A549 (cell line): ENCODE measurements at regions not wholly inside any gene's neighbourhood (a gene's known extent, or its start where the extent isn't known, plus 50 kb on each side); places are given as distances from the start of the nearest gene placed in this dataset.

Source experiments
- ATAC-seq, 2 experiments: fragments of 200-7000 bp in 1 of 2; fragments of >200 bp in 1 of 2; cut with Nextera tagmentation in 1 of 2; cut with Tn5 transposase in 1 of 2; 3 replicates each; pipeline versions ENCODE4 v1.8.0 to v1.9.1; 2018 to 2020; ENCODE audit warnings: mild to moderate bottlenecking in 1 of 2, moderate library complexity in 1 of 2
- CTCF ChIA-PET: fragments of 300-600 bp; sonication (Branson Sonifier 250); formaldehyde crosslinking; extraction: SDS; loops from one replicate; lab custom pipeline; 2021; ENCODE audit warnings: antibody characterized with exemption, inconsistent platforms; lab: Yijun Ruan, JAX
- POLR2A ChIA-PET: fragments of 350-600 bp; formaldehyde crosslinking; extraction: SDS; loops from one replicate; lab custom pipeline; 2021; ENCODE audit warnings: antibody characterized with exemption, inconsistent platforms; lab: Yijun Ruan, JAX
- DNase-seq, 2 experiments: peaks; one replicate each; pipeline versions ENCODE4 v3.0.0 to v3.0.0-alpha.2; 2011 to 2016; ENCODE audit warnings: low read depth in 1 of 2, low spot score in 1 of 2
- FAIRE-seq: peaks from 2 replicates; lab custom pipeline; 2011; peaks lifted over from hg19 to GRCh38; lab: Jason Lieb, UNC
- H3K27ac ChIP-seq, 2 experiments: fragments of >200 bp; sonication (Bioruptor Twin); formaldehyde crosslinking; 3 replicates each; pipeline ENCODE4 v1.5.1; 2016 to 2017
- H3K4me1 ChIP-seq: fragments of >200 bp; sonication (Bioruptor Twin); formaldehyde crosslinking; 3 replicates; pipeline ENCODE4 v1.6.1; 2016
- H3K4me2 ChIP-seq: fragments of >200 bp; sonication (Bioruptor Twin); formaldehyde crosslinking; 3 replicates; pipeline ENCODE4 v1.6.1; 2016
- H3K4me3 ChIP-seq: fragments of >200 bp; sonication (Bioruptor Twin); formaldehyde crosslinking; 3 replicates; pipeline ENCODE4 v1.5.1; 2016
- H3K9me3 ChIP-seq: fragments of >200 bp; sonication (Bioruptor Twin); formaldehyde crosslinking; 3 replicates; pipeline ENCODE4 v1.6.1; 2016
- ATOH8 ChIP-seq: fragments of 250-450 bp; sonication (Bioruptor Pico); IDR thresholded peaks from 2 replicates; pipeline ENCODE4 v1.5.0; 2020; ENCODE audit warnings: low read depth, mild to moderate bottlenecking, moderate library complexity
- BCL3 ChIP-seq: fragments of >200 bp; sonication (Bioruptor Twin); formaldehyde crosslinking; IDR thresholded peaks from 3 replicates; pipeline ENCODE4 v1.6.1; 2016
- BHLHE40 ChIP-seq: IDR thresholded peaks from 2 replicates; pipeline ENCODE4 v1.6.1; 2012; ENCODE audit warnings: low read depth, low read length, inconsistent platforms
- CBX2 ChIP-seq: fragments of 200-600 bp; sonication (generic); IDR thresholded peaks from 2 replicates; pipeline ENCODE4 v1.6.1; 2016; ENCODE audit warnings: low read depth, mild to moderate bottlenecking, borderline replicate concordance
- CBX8 ChIP-seq: fragments of 200-600 bp; sonication (generic); IDR thresholded peaks from 2 replicates; pipeline ENCODE4 v1.6.1; 2016
- CHD2 ChIP-seq: fragments of 150-350 bp; IDR thresholded peaks from 2 replicates; pipeline ENCODE4 v1.6.1; 2014; ENCODE audit warnings: low read length; ENCODE audit not compliant: partially characterized antibody
- E2F6 ChIP-seq: IDR thresholded peaks from 2 replicates; pipeline ENCODE4 v1.6.1; 2012; ENCODE audit warnings: low read depth, borderline replicate concordance
- EHF ChIP-seq: fragments of 250-450 bp; sonication (Bioruptor Pico); IDR thresholded peaks from 2 replicates; pipeline ENCODE4 v1.5.0; 2020; ENCODE audit warnings: mild to moderate bottlenecking
- EP300 ChIP-seq, 2 experiments: fragments of >200 bp; sonication (Bioruptor Twin); formaldehyde crosslinking; IDR thresholded peaks; 2 replicates in 1 of 2; 3 replicates in 1 of 2; pipeline ENCODE4 v1.6.1; 2016 to 2017
- FOSL2 ChIP-seq, 2 experiments: fragments of 450-650 bp in 1 of 2; fragments of >200 bp in 1 of 2; sonication (Bioruptor Twin) in 1 of 2; formaldehyde crosslinking; IDR thresholded peaks; 2 replicates each; pipeline versions ENCODE4 v1.5.0 to v1.6.1; 2016 to 2020; ENCODE audit warnings: mild to moderate bottlenecking in 1 of 2, moderate library complexity in 1 of 2
- FOXS1 ChIP-seq: fragments of 250-450 bp; sonication (Bioruptor Pico); IDR thresholded peaks from 2 replicates; pipeline ENCODE4 v1.5.0; 2020; ENCODE audit warnings: mild to moderate bottlenecking, moderate library complexity
- HOXA7 ChIP-seq: fragments of 250-450 bp; sonication (Bioruptor Pico); IDR thresholded peaks from 2 replicates; pipeline ENCODE4 v1.5.0; 2020; ENCODE audit warnings: mild to moderate bottlenecking, moderate library complexity
- JUN ChIP-seq, 2 experiments: fragments of >200 bp; sonication (Bioruptor Twin); formaldehyde crosslinking; IDR thresholded peaks; 2 replicates in 1 of 2; 3 replicates in 1 of 2; pipeline ENCODE4 v1.6.1; 2016 to 2017
- KDM5A ChIP-seq: fragments of 200-600 bp; sonication (generic); IDR thresholded peaks from 2 replicates; pipeline ENCODE4 v1.6.1; 2016; ENCODE audit warnings: antibody characterized with exemption, mild to moderate bottlenecking
- MAFK ChIP-seq: fragments of 450-650 bp; IDR thresholded peaks from 2 replicates; pipeline ENCODE4 v1.6.1; 2014; ENCODE audit not compliant: partially characterized antibody
- MYC ChIP-seq: IDR thresholded peaks from 2 replicates; pipeline ENCODE4 v1.6.1; 2012; ENCODE audit warnings: mild to moderate bottlenecking, inconsistent platforms, low read length, improper control_type of control experiment, borderline replicate concordance
- NFE2L2 ChIP-seq: fragments of 150-350 bp; conservative IDR thresholded peaks from 2 replicates; pipeline ENCODE4 v1.6.1; 2014; ENCODE audit warnings: low read length
- NPAS2 ChIP-seq: fragments of 250-450 bp; sonication (Bioruptor Pico); IDR thresholded peaks from 2 replicates; pipeline ENCODE4 v1.8.0; 2022; ENCODE audit warnings: mild to moderate bottlenecking, moderate library complexity, borderline replicate concordance
- NR3C1 ChIP-seq: fragments of >200 bp; sonication (Bioruptor Twin); formaldehyde crosslinking; IDR thresholded peaks from 3 replicates; pipeline ENCODE4 v1.6.1; 2017
- POLR2A ChIP-seq: IDR thresholded peaks from 2 replicates; pipeline ENCODE4 v1.6.1; 2012; ENCODE audit warnings: mild to moderate bottlenecking, low read length
- POLR2AphosphoS2 ChIP-seq: conservative IDR thresholded peaks from 2 replicates; pipeline ENCODE4 v1.6.1; 2012; ENCODE audit warnings: low read length, improper control_type of control experiment, inconsistent platforms
- RAD21 ChIP-seq, 2 experiments: fragments of >200 bp in 1 of 2; sonication (Bioruptor Twin) in 1 of 2; formaldehyde crosslinking in 1 of 2; IDR thresholded peaks in 1 of 2; conservative IDR thresholded peaks in 1 of 2; 2 replicates in 1 of 2; 3 replicates in 1 of 2; pipeline ENCODE4 v1.6.1; 2012 to 2018; ENCODE audit warnings: inconsistent platforms in 1 of 2
- RFX5 ChIP-seq: fragments of 450-650 bp; IDR thresholded peaks from 2 replicates; pipeline ENCODE4 v1.7.1; 2014; ENCODE audit warnings: antibody characterized with exemption, mild to moderate bottlenecking, moderate library complexity
- RNF2 ChIP-seq: fragments of 200-600 bp; sonication (generic); IDR thresholded peaks from 2 replicates; pipeline ENCODE4 v1.6.1; 2016; ENCODE audit warnings: low read depth, mild to moderate bottlenecking, antibody characterized with exemption, moderate library complexity, borderline replicate concordance
- SMC3 ChIP-seq: fragments of >200 bp; sonication (Bioruptor Twin); formaldehyde crosslinking; IDR thresholded peaks from 3 replicates; pipeline ENCODE4 v1.6.1; 2018; ENCODE audit warnings: inconsistent platforms
- SREBF2 ChIP-seq: fragments of 450-650 bp; IDR thresholded peaks from 2 replicates; pipeline ENCODE4 v1.6.1; 2014; ENCODE audit warnings: mild to moderate bottlenecking, moderate library complexity
- ZC3H11A ChIP-seq: fragments of 450-650 bp; IDR thresholded peaks from 2 replicates; pipeline ENCODE4 v1.6.1; 2014; ENCODE audit warnings: antibody characterized with exemption, mild to moderate bottlenecking
- ZFP36 ChIP-seq: fragments of 450-650 bp; IDR thresholded peaks from 2 replicates; pipeline ENCODE4 v1.6.1; 2014; ENCODE audit warnings: borderline replicate concordance; ENCODE audit not compliant: partially characterized antibody
- ZNF302 ChIP-seq: fragments of 250-450 bp; sonication (Bioruptor Pico); IDR thresholded peaks from 2 replicates; pipeline ENCODE4 v1.9.0; 2021; ENCODE audit warnings: inconsistent platforms, mild to moderate bottlenecking, moderate library complexity
- WGBS: methylation state at CpG from one replicate; pipeline ENCODE4 v1.1.6; 2017; ENCODE audit errors: missing lambda C conversion rate; 5-methylcytosine and 5-hydroxymethylcytosine counted together
- TF ChIP-seq, protein P1 (sequence below): fragments of 450-650 bp; IDR thresholded peaks from 2 replicates; pipeline ENCODE4 v1.6.1; 2014; ENCODE audit warnings: antibody characterized with exemption
- TF ChIP-seq, protein P2 (sequence below): fragments of >200 bp; sonication (Bioruptor Twin); formaldehyde crosslinking; IDR thresholded peaks from 2 replicates; pipeline ENCODE4 v1.6.1; 2016
- TF ChIP-seq, protein P3 (sequence below): fragments of 250-450 bp; sonication (Bioruptor Pico); IDR thresholded peaks from 2 replicates; pipeline ENCODE4 v1.5.0; 2021; ENCODE audit warnings: mild to moderate bottlenecking, moderate library complexity, borderline replicate concordance

GRCh38 chr12:41959271-41959670 lies 185.4 kb downstream of the GXYLT1 start:
- ChIA-PET CTCF (no interaction called here), POLR2A (no interaction called here)
- Histone ChIP-seq H3K4me2 (no peak overlapping the region), H3K4me1 (no peaks in the 10 kb centered on the region), H3K4me3 (no peak overlapping the region)
- FAIRE-seq, result no peak
- WGBS, result 50% methylated on average over 2 of the region's 2 CpGs
- DNase-seq, result no peak
- TF ChIP-seq ZNF302 (CRISPR knock-in tag) (no peak), CBX8 (no peak), NFE2L2 (no peak), BHLHE40 (no peak), FOXS1 (no peak), RFX5 (no peak), HOXA7 (CRISPR knock-in tag) (no peak), POLR2AphosphoS2 (no peak), CBX2 (no peak)
- TF ChIP-seq, all 56 proteins: peak for 0
- no peak for ATAC-seq
- Histone ChIP-seq H3K27ac (no peak overlapping the region), H3K9me3 (no peaks in the 10 kb centered on the region)

DNA sequence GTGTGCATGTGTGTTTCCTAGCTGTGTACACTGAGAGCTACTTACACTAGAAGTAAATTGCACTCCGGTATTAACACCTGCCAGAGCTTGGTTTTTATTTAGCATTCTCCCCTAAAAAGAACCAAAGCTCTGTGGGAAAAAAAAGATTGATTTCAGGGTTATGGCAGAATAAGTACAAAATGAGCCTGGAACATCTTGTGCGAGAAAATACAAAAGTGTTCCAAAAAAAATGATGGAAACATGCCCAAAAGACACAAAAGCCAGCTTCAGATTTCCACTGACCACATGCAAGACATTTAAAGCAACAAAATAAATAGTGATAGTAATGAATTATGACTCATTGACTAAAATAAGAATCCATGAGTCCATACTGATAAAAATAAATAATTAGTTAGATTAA lies 188.3 kb downstream of the GXYLT1 start:
- DNase-seq, result no peak
- Histone ChIP-seq H3K4me3 (no peak overlapping the region), H3K4me1 (no peaks in the 10 kb centered on the region), H3K4me2 (no peak overlapping the region), H3K27ac (no peak overlapping the region), H3K9me3 (no peaks in the 10 kb centered on the region)
- no peak for TF ChIP-seq FOSL2 (IDR thresholded peaks at IDR 0.05)
- no peak for TF ChIP-seq FOSL2 (CRISPR knock-in tag; IDR thresholded peaks at IDR 0.05)
- no peak for TF ChIP-seq JUN (IDR thresholded peaks at IDR 0.05)
- TF ChIP-seq MYC, result no peak
- TF ChIP-seq NPAS2 (CRISPR knock-in tag), result no peak
- no peak for TF ChIP-seq BHLHE40
- no peak for TF ChIP-seq POLR2A
- TF ChIP-seq RFX5, result no peak
- TF ChIP-seq RNF2, result no peak
- TF ChIP-seq ZC3H11A, result no peak
- no peak for TF ChIP-seq KDM5A
- TF ChIP-seq NFE2L2, result no peak
- TF ChIP-seq ATOH8 (CRISPR knock-in tag), result no peak
- no peak for TF ChIP-seq ZFP36
- TF ChIP-seq BCL3, result no peak
- 58% methylated on average over 2 of the region's 2 CpGs for WGBS
- ATAC-seq, result no peak
- ChIA-PET POLR2A (no interaction called here), CTCF (no interaction called here)
- no peak for FAIRE-seq

DNA sequence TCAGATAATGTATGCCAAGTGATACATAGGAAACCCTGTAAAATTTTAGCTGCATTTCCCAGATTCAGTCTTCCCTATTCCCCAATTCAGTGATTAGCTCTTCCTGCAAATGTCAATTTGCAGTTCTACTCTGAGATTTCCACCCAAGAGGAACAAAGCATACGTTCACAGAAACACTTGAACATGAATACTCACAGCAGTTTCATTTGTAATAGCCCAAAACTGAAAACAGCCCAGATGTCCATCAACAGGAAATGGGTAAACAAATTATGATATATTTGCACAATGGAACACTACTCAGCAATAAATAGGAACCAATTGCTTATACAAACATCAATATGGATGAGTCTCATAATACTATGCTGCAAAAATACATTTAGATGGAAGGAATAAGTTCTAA lies 194.2 kb downstream of the GXYLT1 start:
- no peak for FAIRE-seq
- ChIA-PET POLR2A (no interaction called here), CTCF (no interaction called here)
- Histone ChIP-seq H3K4me1 (no peaks in the 10 kb centered on the region), H3K9me3 (peaks cover 12% of the 10 kb centered on the region), H3K27ac (no peak overlapping the region), H3K4me2 (no peak overlapping the region), H3K4me3 (no peak overlapping the region)
- no peak for ATAC-seq
- DNase-seq, result no peak
- 3% methylated on average over 1 of the region's 1 CpG for WGBS
- TF ChIP-seq, protein P1, sequence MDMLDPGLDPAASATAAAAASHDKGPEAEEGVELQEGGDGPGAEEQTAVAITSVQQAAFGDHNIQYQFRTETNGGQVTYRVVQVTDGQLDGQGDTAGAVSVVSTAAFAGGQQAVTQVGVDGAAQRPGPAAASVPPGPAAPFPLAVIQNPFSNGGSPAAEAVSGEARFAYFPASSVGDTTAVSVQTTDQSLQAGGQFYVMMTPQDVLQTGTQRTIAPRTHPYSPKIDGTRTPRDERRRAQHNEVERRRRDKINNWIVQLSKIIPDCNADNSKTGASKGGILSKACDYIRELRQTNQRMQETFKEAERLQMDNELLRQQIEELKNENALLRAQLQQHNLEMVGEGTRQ, result no peak
- TF ChIP-seq EP300 (IDR thresholded peaks at IDR 0.05) (no peak), ZC3H11A (no peak), SMC3 (no peak), NR3C1 (no peak), E2F6 (no peak), EHF (CRISPR knock-in tag) (no peak), ZNF302 (CRISPR knock-in tag) (no peak), CHD2 (no peak), MAFK (no peak), CBX2 (no peak), RAD21 (conservative IDR thresholded peaks at IDR 0.05 in 1 of 2, IDR thresholded peaks at IDR 0.05 in 1 of 2) (no peak), SREBF2 (no peak), NPAS2 (CRISPR knock-in tag) (no peak), HOXA7 (CRISPR knock-in tag) (no peak)
- TF ChIP-seq, protein P2, sequence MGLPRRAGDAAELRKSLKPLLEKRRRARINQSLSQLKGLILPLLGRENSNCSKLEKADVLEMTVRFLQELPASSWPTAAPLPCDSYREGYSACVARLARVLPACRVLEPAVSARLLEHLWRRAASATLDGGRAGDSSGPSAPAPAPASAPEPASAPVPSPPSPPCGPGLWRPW, result no peak
- TF ChIP-seq, protein P3, sequence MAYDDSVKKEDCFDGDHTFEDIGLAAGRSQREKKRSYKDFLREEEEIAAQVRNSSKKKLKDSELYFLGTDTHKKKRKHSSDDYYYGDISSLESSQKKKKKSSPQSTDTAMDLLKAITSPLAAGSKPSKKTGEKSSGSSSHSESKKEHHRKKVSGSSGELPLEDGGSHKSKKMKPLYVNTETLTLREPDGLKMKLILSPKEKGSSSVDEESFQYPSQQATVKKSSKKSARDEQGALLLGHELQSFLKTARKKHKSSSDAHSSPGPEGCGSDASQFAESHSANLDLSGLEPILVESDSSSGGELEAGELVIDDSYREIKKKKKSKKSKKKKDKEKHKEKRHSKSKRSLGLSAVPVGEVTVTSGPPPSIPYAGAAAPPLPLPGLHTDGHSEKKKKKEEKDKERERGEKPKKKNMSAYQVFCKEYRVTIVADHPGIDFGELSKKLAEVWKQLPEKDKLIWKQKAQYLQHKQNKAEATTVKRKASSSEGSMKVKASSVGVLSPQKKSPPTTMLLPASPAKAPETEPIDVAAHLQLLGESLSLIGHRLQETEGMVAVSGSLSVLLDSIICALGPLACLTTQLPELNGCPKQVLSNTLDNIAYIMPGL, result no peak
